ENCODE measurements at regions not wholly inside any gene's neighbourhood (a gene's known extent, or its start where the extent isn't known, plus 50 kb on each side); places are given as distances from the start of the nearest gene placed in this dataset.

GRCh38 chr18:76594966-76595365, 99.9 kb upstream of the ZNF516 start:
- H3K36me3 ChIP-seq (ENCODE audit: control insufficient read depth, insufficient read depth, low read length) = no peaks in the 10 kb centered on the region
- TF ChIP-seq TCF7L2 (IDR thresholded peaks at IDR 0.05; ENCODE audit: low read depth, low read length) = no peak
- TF ChIP-seq SIN3A (IDR thresholded peaks at IDR 0.05; ENCODE audit: borderline replicate concordance, insufficient read depth, low read depth, low read length) = no peak
- intact Hi-C loops (cut with micrococcal nuclease; ENCODE audit: unreplicated experiment) = no loop called here
- POLR2A ChIA-PET = no interaction called here
- DNase-seq (ENCODE audit: low read depth, low spot score) (no peak), ATAC-seq (no peak)
- H3K9me3 ChIP-seq (ENCODE audit: control insufficient read depth, insufficient read depth, low read depth, low read length) = no peaks in the 10 kb centered on the region
- CTCF ChIA-PET = no interaction called here
- H3K4me3 ChIP-seq (ENCODE audit: low read depth in 2 of 2, low read length in 2 of 2) = no peak overlapping the region
- H3K27ac ChIP-seq (ENCODE audit: low read length) = no peak overlapping the region
- in situ Hi-C loops (cut with HindIII; ENCODE audit: low pct_unique_long_range_greater_than_20kb, low sequenced_read_pairs) = no loop called here
- H3K27me3 ChIP-seq (ENCODE audit: control insufficient read depth, insufficient read depth, low read length) = peaks cover 12% of the 10 kb centered on the region
- no TSS peak for BruUV-seq (replicated peaks)
- no peaks in the 10 kb centered on the region for H3K4me1 ChIP-seq (ENCODE audit: control insufficient read depth, insufficient read depth, low read length)

GRCh38 chr18:76593843-76594242, 98.8 kb upstream of the ZNF516 start:
- no TSS peak for BruUV-seq (replicated peaks)
- TF ChIP-seq CTCF (IDR thresholded peaks at IDR 0.05) = no peak
- TF ChIP-seq SIN3A (IDR thresholded peaks at IDR 0.05; ENCODE audit: borderline replicate concordance, insufficient read depth, low read depth, low read length) = no peak
- TF ChIP-seq POLR2AphosphoS5 (IDR thresholded peaks at IDR 0.05; ENCODE audit: low read depth, low read length) = no peak
- TF ChIP-seq REST (IDR thresholded peaks at IDR 0.05; ENCODE audit: insufficient read depth in 1 of 2, low read depth in 2 of 2, low read length in 1 of 2) = no peak
- TF ChIP-seq TCF7L2 (IDR thresholded peaks at IDR 0.05; ENCODE audit: low read depth, low read length) = no peak
- no peaks in the 10 kb centered on the region for H3K9me3 ChIP-seq (ENCODE audit: control insufficient read depth, insufficient read depth, low read depth, low read length)
- H3K4me3 ChIP-seq (ENCODE audit: low read depth in 2 of 2, low read length in 2 of 2) = no peak overlapping the region
- CTCF ChIA-PET = no interaction called here
- H3K36me3 ChIP-seq (ENCODE audit: control insufficient read depth, insufficient read depth, low read length) = no peaks in the 10 kb centered on the region
- 0 out of 2 replicates have a peak, but pooled peaks cover under 1% of the 10 kb centered on the region for H3K4me1 ChIP-seq (ENCODE audit: control insufficient read depth, insufficient read depth, low read length)
- intact Hi-C loops (cut with micrococcal nuclease; ENCODE audit: unreplicated experiment) (no loop called here), in situ Hi-C loops (cut with HindIII; ENCODE audit: low pct_unique_long_range_greater_than_20kb, low sequenced_read_pairs) (no loop called here)
- no peak for ATAC-seq
- no peak overlapping the region for H3K27ac ChIP-seq (ENCODE audit: low read length)
- POLR2A ChIA-PET = no interaction called here
- DNase-seq (ENCODE audit: low read depth, low spot score) = no peak
- peaks cover 22% of the 10 kb centered on the region for H3K27me3 ChIP-seq (ENCODE audit: control insufficient read depth, insufficient read depth, low read length)

GRCh38 chr18:76592981-76593381, 97.9 kb upstream of the ZNF516 start:
- peak; percentile 57 for ATAC-seq
- Histone ChIP-seq H3K27me3 (ENCODE audit: control insufficient read depth, insufficient read depth, low read length) (peaks cover 23% of the 10 kb centered on the region), H3K4me1 (ENCODE audit: control insufficient read depth, insufficient read depth, low read length) (peaks cover 5% of the 10 kb centered on the region; the same call in 1 of the 2 replicates), H3K4me3 (ENCODE audit: low read depth in 2 of 2, low read length in 2 of 2) (peak overlapping the region in 1 of 2 experiments; percentile 19; a peak in 2 of 4 replicates), H3K27ac (ENCODE audit: low read length) (no peak overlapping the region), H3K36me3 (ENCODE audit: control insufficient read depth, insufficient read depth, low read length) (no peaks in the 10 kb centered on the region), H3K9me3 (ENCODE audit: control insufficient read depth, insufficient read depth, low read depth, low read length) (no peaks in the 10 kb centered on the region)
- BruUV-seq (replicated peaks) = no TSS peak
- in situ Hi-C loops (cut with HindIII; ENCODE audit: low pct_unique_long_range_greater_than_20kb, low sequenced_read_pairs) = no loop called here
- DNase-seq (ENCODE audit: low read depth, low spot score) = no peak
- ChIA-PET CTCF (no interaction called here), POLR2A (interaction anchor here (0.5 kb wide), 1 partner anchor 100 kb away, joined by 4 read pairs; no protein-coding TSS in a partner anchor)
- TF ChIP-seq POLR2AphosphoS5 (IDR thresholded peaks at IDR 0.05; ENCODE audit: low read depth, low read length) (no peak), SIN3A (IDR thresholded peaks at IDR 0.05; ENCODE audit: borderline replicate concordance, insufficient read depth, low read depth, low read length) (no peak), CTCF (IDR thresholded peaks at IDR 0.05) (no peak), TCF7L2 (IDR thresholded peaks at IDR 0.05; ENCODE audit: low read depth, low read length) (no peak), REST (IDR thresholded peaks at IDR 0.05; ENCODE audit: insufficient read depth in 1 of 2, low read depth in 2 of 2, low read length in 1 of 2) (no peak)
- intact Hi-C loops (cut with micrococcal nuclease; ENCODE audit: unreplicated experiment) = no loop called here
